ENCODE measurements at regions not wholly inside any gene's neighbourhood (a gene's known extent, or its start where the extent isn't known, plus 50 kb on each side); places are given as distances from the start of the nearest gene placed in this dataset.
"Not testable (repeated sequence)": the region's sequence is repeated elsewhere in the genome, so short reads cannot be mapped to it uniquely, and the experiment has no call there.

GRCh38 chr20:30287459-30287858 lies 970.0 kb upstream of the DEFB115 start:
- TF ChIP-seq CTCF, POLR2A (IDR thresholded peaks at IDR 0.05): not testable (repeated sequence)
